Liver (tissue), 8 donors: ENCODE measurements at regions not wholly inside any gene's neighbourhood (a gene's known extent, or its start where the extent isn't known, plus 50 kb on each side); places are given as distances from the start of the nearest gene placed in this dataset.

Experiments used
- DNase-seq: peaks from one replicate; pipeline ENCODE4 v3.0.0-alpha.2; 2017; ENCODE audit warnings: low spot score
- H3K27ac ChIP-seq, 2 donors: one replicate each; pipeline ENCODE4 v1.7.0; 2013; ENCODE audit warnings: inconsistent platforms in 2 of 2, low read length in 2 of 2, control low read depth in 1 of 2, low read depth in 1 of 2, mild to moderate bottlenecking in 1 of 2
- H3K27me3 ChIP-seq, 4 donors: one replicate each; pipeline versions ENCODE4 v1.6.1 to v1.7.0; 2013; ENCODE audit warnings: low read length in 3 of 4, inconsistent platforms in 1 of 4, mild to moderate bottlenecking in 1 of 4, moderate library complexity in 1 of 4; ENCODE audit not compliant: control insufficient read depth in 4 of 4, insufficient read depth in 4 of 4
- H3K36me3 ChIP-seq, 4 donors: one replicate each; pipeline versions ENCODE4 v1.6.1 to v1.7.0; 2013; ENCODE audit warnings: low read length in 3 of 4, mild to moderate bottlenecking in 3 of 4, low read depth in 1 of 4, moderate library complexity in 1 of 4; ENCODE audit not compliant: control insufficient read depth in 4 of 4, insufficient read depth in 3 of 4
- H3K4me1 ChIP-seq, 4 donors: one replicate each; pipeline versions ENCODE4 v1.6.1 to v1.7.0; 2013; ENCODE audit warnings: low read length in 3 of 4, mild to moderate bottlenecking in 3 of 4, moderate library complexity in 1 of 4; ENCODE audit not compliant: control insufficient read depth in 4 of 4, insufficient read depth in 4 of 4
- H3K4me3 ChIP-seq, 3 donors: one replicate each; pipeline versions ENCODE4 v1.6.1 to v1.7.0; 2013; ENCODE audit warnings: low read length in 3 of 3, control low read depth in 1 of 3, low read depth in 1 of 3, mild to moderate bottlenecking in 1 of 3
- H3K9ac ChIP-seq, 2 donors: one replicate each; pipeline ENCODE4 v1.7.0; 2013; ENCODE audit warnings: low read length in 2 of 2, mild to moderate bottlenecking in 2 of 2, moderate library complexity in 2 of 2, control low read depth in 1 of 2, low read depth in 1 of 2
- H3K9me3 ChIP-seq, 4 donors: one replicate each; pipeline versions ENCODE4 v1.6.1 to v1.7.0; 2013; ENCODE audit warnings: low read length in 3 of 4; ENCODE audit not compliant: control insufficient read depth in 4 of 4
- CTCF ChIP-seq: fragments of 150-350 bp; IDR thresholded peaks from 2 replicates; pipeline ENCODE4 v1.5.1; 2017; ENCODE audit warnings: improper control_type of control experiment, low read depth, low read length; ENCODE audit not compliant: missing input control
- FOXA1 ChIP-seq: IDR thresholded peaks from 2 replicates; pipeline ENCODE4 v1.6.1; 2016; ENCODE audit warnings: antibody characterized with exemption
- FOXA2 ChIP-seq: IDR thresholded peaks from 2 replicates; pipeline ENCODE4 v1.6.1; 2016; ENCODE audit warnings: antibody characterized with exemption
- GABPA ChIP-seq, 2 donors: IDR thresholded peaks in 1 of 2; conservative IDR thresholded peaks in 1 of 2; 2 replicates each; pipeline ENCODE4 v1.6.1; 2016; ENCODE audit warnings: antibody characterized with exemption in 2 of 2, mild to moderate bottlenecking in 1 of 2, moderate library complexity in 1 of 2
- HNF4A ChIP-seq, 2 donors: conservative IDR thresholded peaks; 2 replicates each; pipeline ENCODE4 v1.6.1; 2016; ENCODE audit warnings: antibody characterized with exemption in 2 of 2, mild to moderate bottlenecking in 2 of 2
- HNF4G ChIP-seq: IDR thresholded peaks from 2 replicates; pipeline ENCODE4 v1.6.1; 2016; ENCODE audit warnings: antibody characterized with exemption
- JUND ChIP-seq, 2 donors: IDR thresholded peaks; 2 replicates each; pipeline ENCODE4 v1.6.1; 2016; ENCODE audit warnings: antibody characterized with exemption in 2 of 2
- NR2F2 ChIP-seq: IDR thresholded peaks from 2 replicates; pipeline ENCODE4 v1.6.1; 2016; ENCODE audit warnings: antibody characterized with exemption
- RAD21 ChIP-seq, 2 donors: IDR thresholded peaks; 2 replicates each; pipeline ENCODE4 v1.6.1; 2016; ENCODE audit warnings: antibody characterized with exemption in 2 of 2, mild to moderate bottlenecking in 2 of 2
- RXRA ChIP-seq, 2 donors: IDR thresholded peaks; 2 replicates each; pipeline ENCODE4 v1.6.1; 2017 to 2018; ENCODE audit warnings: antibody characterized with exemption in 2 of 2, mild to moderate bottlenecking in 1 of 2
- SP1 ChIP-seq: IDR thresholded peaks from 2 replicates; pipeline ENCODE4 v1.6.1; 2018; ENCODE audit warnings: antibody characterized with exemption, mild to moderate bottlenecking
- TAF1 ChIP-seq: conservative IDR thresholded peaks from 2 replicates; pipeline ENCODE4 v1.6.1; 2016; ENCODE audit warnings: antibody characterized with exemption, mild to moderate bottlenecking
- YY1 ChIP-seq: IDR thresholded peaks from 2 replicates; pipeline ENCODE4 v1.6.1; 2016; ENCODE audit warnings: antibody characterized with exemption, mild to moderate bottlenecking
- WGBS: extraction: QIAGEN DNeasy Blood & Tissue Kit; methylation state at CpG from one replicate; pipeline ENCODE4 v1.1.7; 2013; 5-methylcytosine and 5-hydroxymethylcytosine counted together
- TF ChIP-seq, protein P1 (sequence below): IDR thresholded peaks from 2 replicates; pipeline ENCODE4 v1.6.1; 2016; ENCODE audit warnings: antibody characterized with exemption, mild to moderate bottlenecking
- TF ChIP-seq, protein P2 (sequence below): IDR thresholded peaks from 2 replicates; pipeline ENCODE4 v1.6.1; 2016; ENCODE audit warnings: antibody characterized with exemption
- donor health status: healthy.
- donor health status: healthy.
- donor health status: healthy.
- donor health status: healthy.
- donor health status: healthy.

DNA sequence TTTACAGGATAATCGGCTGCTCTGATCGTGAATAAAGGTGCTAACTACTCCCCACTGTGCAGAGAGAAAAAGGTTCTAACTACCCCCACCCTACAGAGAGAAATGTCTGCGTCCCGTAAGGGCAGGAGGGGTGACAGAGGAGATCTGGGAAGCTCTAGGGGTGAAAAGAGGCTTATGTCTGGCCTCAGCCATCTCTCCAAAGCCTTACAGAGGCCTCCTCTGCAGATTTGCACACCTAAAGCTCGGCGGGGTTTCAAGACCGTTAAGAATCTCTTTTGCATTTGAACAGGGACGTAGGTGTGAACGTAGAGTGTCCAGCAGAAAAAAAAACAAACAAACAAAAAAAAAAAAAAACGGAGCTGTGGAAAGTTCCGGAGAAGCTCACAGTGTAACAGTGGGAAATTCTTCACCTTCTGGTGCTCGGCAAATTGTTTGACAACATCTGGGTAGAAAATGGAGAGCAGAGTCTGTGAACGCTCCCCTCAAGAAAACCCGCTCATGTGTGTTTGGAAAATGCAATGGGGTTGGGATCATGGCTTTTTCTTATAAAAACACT lies 161.0 kb downstream of the SHOX start:
- Histone ChIP-seq H3K27ac (no peak overlapping the region), H3K27me3 (no peaks in the 10 kb centered on the region), H3K4me3 (no peak overlapping the region), H3K36me3 (no peaks in the 10 kb centered on the region), H3K4me1 (no peaks in the 10 kb centered on the region), H3K9ac (no peak overlapping the region), H3K9me3 (peaks cover 0 to 3% (median under 1%) of the 10 kb centered on the region in 4 donors)
- WGBS = 14% methylated on average over 14 of the region's 14 CpGs
- no peak for TF ChIP-seq YY1
- TF ChIP-seq FOXA1 = no peak
- no peak for TF ChIP-seq NR2F2
- no peak for TF ChIP-seq FOXA2
- no peak for DNase-seq

DNA sequence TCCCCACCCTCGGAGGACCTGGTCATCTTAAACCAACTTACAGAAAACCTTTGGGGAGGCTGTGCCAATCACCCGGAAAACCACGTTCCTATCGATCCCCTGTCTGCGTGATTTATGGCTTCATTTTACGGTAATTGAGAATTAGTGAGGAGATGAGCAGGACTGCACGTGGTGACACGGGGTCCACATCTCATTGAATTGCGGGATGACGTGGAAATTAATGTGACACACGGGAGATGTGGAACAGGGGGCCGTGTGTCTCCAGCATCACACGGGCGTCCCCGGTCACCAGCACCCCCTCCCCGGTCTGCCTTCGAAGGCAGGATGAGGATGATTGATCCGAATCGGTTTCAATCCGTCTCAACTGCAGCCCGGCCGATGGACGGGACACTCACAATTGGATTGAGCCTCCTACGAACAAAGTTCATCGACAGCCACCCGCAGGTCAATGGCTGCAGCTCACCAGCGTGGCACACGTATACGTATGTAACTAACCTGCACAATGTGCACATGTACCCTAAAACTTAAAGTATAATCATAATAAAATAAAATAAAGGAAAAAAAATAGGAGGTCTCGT lies 160.3 kb downstream of the SHOX start:
- Histone ChIP-seq H3K27ac (no peak overlapping the region), H3K9ac (no peak overlapping the region), H3K4me3 (no peak overlapping the region), H3K36me3 (no peaks in the 10 kb centered on the region), H3K27me3 (no peaks in the 10 kb centered on the region), H3K4me1 (no peaks in the 10 kb centered on the region), H3K9me3 (peaks cover 0 to 3% (median under 1%) of the 10 kb centered on the region in 4 donors)
- WGBS = 21% methylated on average over 30 of the region's 30 CpGs
- TF ChIP-seq, protein P1, sequence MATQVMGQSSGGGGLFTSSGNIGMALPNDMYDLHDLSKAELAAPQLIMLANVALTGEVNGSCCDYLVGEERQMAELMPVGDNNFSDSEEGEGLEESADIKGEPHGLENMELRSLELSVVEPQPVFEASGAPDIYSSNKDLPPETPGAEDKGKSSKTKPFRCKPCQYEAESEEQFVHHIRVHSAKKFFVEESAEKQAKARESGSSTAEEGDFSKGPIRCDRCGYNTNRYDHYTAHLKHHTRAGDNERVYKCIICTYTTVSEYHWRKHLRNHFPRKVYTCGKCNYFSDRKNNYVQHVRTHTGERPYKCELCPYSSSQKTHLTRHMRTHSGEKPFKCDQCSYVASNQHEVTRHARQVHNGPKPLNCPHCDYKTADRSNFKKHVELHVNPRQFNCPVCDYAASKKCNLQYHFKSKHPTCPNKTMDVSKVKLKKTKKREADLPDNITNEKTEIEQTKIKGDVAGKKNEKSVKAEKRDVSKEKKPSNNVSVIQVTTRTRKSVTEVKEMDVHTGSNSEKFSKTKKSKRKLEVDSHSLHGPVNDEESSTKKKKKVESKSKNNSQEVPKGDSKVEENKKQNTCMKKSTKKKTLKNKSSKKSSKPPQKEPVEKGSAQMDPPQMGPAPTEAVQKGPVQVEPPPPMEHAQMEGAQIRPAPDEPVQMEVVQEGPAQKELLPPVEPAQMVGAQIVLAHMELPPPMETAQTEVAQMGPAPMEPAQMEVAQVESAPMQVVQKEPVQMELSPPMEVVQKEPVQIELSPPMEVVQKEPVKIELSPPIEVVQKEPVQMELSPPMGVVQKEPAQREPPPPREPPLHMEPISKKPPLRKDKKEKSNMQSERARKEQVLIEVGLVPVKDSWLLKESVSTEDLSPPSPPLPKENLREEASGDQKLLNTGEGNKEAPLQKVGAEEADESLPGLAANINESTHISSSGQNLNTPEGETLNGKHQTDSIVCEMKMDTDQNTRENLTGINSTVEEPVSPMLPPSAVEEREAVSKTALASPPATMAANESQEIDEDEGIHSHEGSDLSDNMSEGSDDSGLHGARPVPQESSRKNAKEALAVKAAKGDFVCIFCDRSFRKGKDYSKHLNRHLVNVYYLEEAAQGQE = no peak
- DNase-seq = no peak

DNA sequence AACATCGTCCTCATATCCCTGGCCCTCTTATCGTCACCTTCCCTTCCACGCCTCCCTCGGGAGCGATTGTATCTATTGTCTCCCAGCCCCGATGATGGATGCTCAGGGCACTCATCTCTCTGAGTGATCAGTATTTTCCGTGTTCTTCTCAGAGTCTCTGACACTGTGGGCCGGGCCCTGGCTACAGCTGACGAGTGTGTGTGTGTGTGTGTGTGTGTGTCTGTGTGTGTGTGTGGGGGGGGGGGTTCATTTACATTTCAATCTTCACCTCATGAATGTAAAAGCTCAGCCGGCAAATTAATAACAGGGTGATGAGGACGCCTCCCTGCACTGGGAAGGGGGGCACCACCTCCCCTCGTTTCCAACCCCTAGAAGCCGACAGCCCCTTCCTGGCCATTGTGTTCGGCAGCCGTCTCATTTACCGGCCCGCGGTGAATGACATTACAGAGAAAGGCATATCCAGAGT lies 159.5 kb downstream of the SHOX start:
- Histone ChIP-seq H3K27ac (no peak overlapping the region), H3K9ac (no peak overlapping the region), H3K36me3 (no peaks in the 10 kb centered on the region), H3K27me3 (no peaks in the 10 kb centered on the region), H3K4me3 (no peak overlapping the region), H3K4me1 (no peaks in the 10 kb centered on the region), H3K9me3 (peaks cover 0 to 3% (median under 1%) of the 10 kb centered on the region in 4 donors)
- no peak for DNase-seq
- WGBS = 20% methylated on average over 18 of the region's 18 CpGs
- TF ChIP-seq HNF4G (no peak), JUND (IDR thresholded peaks at IDR 0.05) (no peak), CTCF (no peak), SP1 (no peak), FOXA2 (no peak), RXRA (IDR thresholded peaks at IDR 0.05) (no peak), FOXA1 (no peak), RAD21 (IDR thresholded peaks at IDR 0.05) (no peak), GABPA (IDR thresholded peaks at IDR 0.05 in 1 of 2, conservative IDR thresholded peaks at IDR 0.05 in 1 of 2) (no peak), YY1 (no peak), TAF1 (no peak), HNF4A (conservative IDR thresholded peaks at IDR 0.05) (no peak)
- TF ChIP-seq, protein P1 = no peak
- TF ChIP-seq, protein P2, sequence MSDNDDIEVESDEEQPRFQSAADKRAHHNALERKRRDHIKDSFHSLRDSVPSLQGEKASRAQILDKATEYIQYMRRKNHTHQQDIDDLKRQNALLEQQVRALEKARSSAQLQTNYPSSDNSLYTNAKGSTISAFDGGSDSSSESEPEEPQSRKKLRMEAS = no peak
